K562 (cell line): ENCODE measurements at regions not wholly inside any gene's neighbourhood (a gene's known extent, or its start where the extent isn't known, plus 50 kb on each side); places are given as distances from the start of the nearest gene placed in this dataset.

Experiments used
- ATF7 ChIP-seq: fragments of 450-650 bp; IDR thresholded peaks from 2 replicates; pipeline ENCODE4 v1.7.1; 2014; ENCODE audit warnings: mild to moderate bottlenecking, moderate library complexity
- FOXK2 ChIP-seq, 2 experiments: fragments of 450-650 bp; IDR thresholded peaks in 1 of 2; conservative IDR thresholded peaks in 1 of 2; 2 replicates each; pipeline ENCODE4 v1.6.1; 2016; ENCODE audit warnings: low read depth in 2 of 2, mild to moderate bottlenecking in 1 of 2
- SMARCE1 ChIP-seq: fragments of 450-650 bp; IDR thresholded peaks from 2 replicates; pipeline ENCODE4 v1.7.1; 2016; ENCODE audit warnings: mild to moderate bottlenecking
- ZNF644 ChIP-seq: fragments of 200-800 bp; sonication (Bioruptor generic); IDR thresholded peaks from 2 replicates; pipeline ENCODE4 v1.6.1; 2016; ENCODE audit warnings: low read depth, missing genetic modification characterization, missing compliant biosample characterization
- TF ChIP-seq, protein P1 (sequence below): fragments of 450-650 bp; formaldehyde crosslinking; IDR thresholded peaks from 2 replicates; pipeline ENCODE4 v1.4.0; 2020; ENCODE audit warnings: mild to moderate bottlenecking, moderate library complexity
- TF ChIP-seq, protein P2 (sequence below), 3 experiments: IDR thresholded peaks in 2 of 3; conservative IDR thresholded peaks in 1 of 3; 2 replicates each; pipeline ENCODE4 v1.5.1; 2011 to 2012; ENCODE audit warnings: low read length in 3 of 3, mild to moderate bottlenecking in 3 of 3, control low read depth in 2 of 3, improper control_type of control experiment in 1 of 3, inconsistent platforms in 1 of 3, low read depth in 1 of 3, mixed read lengths in 1 of 3, moderate library complexity in 1 of 3; ENCODE audit not compliant: insufficient read depth in 2 of 3

DNA sequence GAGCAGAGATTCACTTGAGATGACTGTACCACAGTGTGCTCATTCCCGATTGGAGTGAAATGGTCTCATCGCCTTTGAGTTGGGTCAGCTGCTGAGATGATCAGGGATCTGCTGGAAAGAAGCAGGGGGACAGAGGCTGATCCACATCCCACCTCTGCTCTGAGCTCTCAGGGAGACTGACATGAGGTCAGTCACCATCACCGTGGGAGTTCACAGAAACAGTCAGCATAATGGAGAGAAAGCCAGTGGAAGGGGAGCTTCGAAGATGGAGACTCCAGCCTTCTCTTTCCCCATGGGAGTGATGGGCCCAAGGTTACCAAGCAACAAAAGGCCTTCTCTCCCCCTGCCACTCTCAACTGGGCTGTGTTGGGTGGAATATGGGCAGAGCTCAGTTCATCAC lies 276.4 kb downstream of the CDK5RAP2 start:
- no peak for TF ChIP-seq ATF7
- TF ChIP-seq, protein P1, sequence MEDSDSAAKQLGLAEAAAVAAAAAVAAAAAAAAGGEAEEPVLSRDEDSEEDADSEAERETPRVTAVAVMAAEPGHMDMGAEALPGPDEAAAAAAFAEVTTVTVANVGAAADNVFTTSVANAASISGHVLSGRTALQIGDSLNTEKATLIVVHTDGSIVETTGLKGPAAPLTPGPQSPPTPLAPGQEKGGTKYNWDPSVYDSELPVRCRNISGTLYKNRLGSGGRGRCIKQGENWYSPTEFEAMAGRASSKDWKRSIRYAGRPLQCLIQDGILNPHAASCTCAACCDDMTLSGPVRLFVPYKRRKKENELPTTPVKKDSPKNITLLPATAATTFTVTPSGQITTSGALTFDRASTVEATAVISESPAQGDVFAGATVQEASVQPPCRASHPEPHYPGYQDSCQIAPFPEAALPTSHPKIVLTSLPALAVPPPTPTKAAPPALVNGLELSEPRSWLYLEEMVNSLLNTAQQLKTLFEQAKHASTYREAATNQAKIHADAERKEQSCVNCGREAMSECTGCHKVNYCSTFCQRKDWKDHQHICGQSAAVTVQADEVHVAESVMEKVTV (CRISPR knock-in tag): no peak
- no peak for TF ChIP-seq ZNF644 (tag)
- TF ChIP-seq, protein P2, sequence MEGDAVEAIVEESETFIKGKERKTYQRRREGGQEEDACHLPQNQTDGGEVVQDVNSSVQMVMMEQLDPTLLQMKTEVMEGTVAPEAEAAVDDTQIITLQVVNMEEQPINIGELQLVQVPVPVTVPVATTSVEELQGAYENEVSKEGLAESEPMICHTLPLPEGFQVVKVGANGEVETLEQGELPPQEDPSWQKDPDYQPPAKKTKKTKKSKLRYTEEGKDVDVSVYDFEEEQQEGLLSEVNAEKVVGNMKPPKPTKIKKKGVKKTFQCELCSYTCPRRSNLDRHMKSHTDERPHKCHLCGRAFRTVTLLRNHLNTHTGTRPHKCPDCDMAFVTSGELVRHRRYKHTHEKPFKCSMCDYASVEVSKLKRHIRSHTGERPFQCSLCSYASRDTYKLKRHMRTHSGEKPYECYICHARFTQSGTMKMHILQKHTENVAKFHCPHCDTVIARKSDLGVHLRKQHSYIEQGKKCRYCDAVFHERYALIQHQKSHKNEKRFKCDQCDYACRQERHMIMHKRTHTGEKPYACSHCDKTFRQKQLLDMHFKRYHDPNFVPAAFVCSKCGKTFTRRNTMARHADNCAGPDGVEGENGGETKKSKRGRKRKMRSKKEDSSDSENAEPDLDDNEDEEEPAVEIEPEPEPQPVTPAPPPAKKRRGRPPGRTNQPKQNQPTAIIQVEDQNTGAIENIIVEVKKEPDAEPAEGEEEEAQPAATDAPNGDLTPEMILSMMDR (IDR thresholded peaks at IDR 0.05 in 2 of 3, conservative IDR thresholded peaks at IDR 0.05 in 1 of 3; ENCODE audit: insufficient read depth in 2 of 3, low read depth in 1 of 3, low read length in 3 of 3): no peak
- TF ChIP-seq FOXK2 (conservative IDR thresholded peaks at IDR 0.05 in 1 of 2, IDR thresholded peaks at IDR 0.05 in 1 of 2; ENCODE audit: low read depth in 2 of 2): no peak
- no peak for TF ChIP-seq SMARCE1
